ENCODE measurements at regions not wholly inside any gene's neighbourhood (a gene's known extent, or its start where the extent isn't known, plus 50 kb on each side); places are given as distances from the start of the nearest gene placed in this dataset.

DNA sequence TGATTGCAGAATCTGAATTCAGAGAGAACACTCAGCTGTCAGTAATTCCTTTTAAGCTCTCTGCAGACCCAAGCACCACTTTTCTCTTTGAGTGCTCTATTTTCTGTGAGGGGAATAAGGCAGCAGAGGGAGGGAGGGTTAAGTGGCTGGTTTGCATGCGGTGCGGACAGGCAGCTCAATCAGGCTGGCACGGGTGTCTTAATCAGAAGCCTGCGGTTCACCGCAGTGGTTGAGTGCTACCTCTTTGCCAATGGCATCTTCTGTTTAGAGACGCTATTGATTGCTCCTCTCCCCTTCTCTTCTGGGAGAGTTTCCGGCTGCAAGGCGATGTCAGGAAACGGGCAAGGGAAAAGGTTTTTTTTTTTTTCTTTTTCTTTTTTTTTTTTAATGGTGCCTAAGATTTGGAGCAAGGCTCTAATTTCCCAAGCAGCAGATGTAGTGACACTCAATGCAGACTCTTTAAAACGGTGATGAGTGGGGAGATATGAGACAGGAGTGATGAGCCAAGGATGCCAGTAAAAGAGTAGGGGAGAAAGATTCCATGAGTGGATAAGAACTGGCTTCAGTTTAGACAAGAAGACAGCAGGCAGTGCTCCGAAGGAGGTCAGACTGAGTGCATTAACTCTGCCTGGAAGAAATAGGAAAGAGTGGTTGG is 533.7 kb upstream of the SEL1L start:
- no peak for DNase-seq

DNA sequence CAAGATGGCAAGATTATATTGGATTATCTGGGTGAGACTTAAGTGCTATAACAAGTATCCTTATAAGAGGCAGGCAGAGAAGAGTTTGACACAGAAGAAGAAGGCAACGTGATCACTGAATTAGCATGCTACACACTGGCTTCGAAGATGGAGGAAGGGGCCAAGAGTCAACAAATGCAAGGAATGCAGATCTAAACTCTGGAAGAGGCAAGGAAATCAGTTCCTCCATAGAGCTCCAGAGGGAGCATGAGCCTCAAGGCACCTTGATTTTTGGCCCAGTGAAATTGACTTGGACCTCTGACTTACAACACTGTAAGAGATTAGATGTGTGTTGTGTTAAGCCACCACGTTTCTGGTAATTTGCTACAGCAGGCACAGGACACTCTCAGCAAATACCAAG is 536.4 kb upstream of the SEL1L start:
- no peak for DNase-seq

DNA sequence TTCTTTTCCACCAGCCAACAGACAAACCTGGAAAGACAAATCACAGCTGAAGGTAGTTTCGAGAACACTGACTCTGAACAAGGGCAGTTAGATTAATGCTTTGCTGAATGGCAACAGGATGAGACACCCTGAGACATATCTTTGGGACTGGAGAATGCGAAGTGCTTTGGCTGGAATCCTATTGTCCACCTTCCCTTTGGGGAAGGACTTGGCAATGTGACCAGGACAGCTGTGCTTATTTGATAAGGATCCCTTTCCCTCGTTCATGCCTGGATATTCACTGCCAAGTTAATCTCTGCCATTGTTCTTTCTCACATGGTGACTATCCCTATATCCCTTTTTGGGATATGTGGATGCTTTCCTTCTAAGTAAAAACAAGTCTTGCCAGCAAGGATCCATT is 537.1 kb upstream of the SEL1L start:
- no peak for DNase-seq

DNA sequence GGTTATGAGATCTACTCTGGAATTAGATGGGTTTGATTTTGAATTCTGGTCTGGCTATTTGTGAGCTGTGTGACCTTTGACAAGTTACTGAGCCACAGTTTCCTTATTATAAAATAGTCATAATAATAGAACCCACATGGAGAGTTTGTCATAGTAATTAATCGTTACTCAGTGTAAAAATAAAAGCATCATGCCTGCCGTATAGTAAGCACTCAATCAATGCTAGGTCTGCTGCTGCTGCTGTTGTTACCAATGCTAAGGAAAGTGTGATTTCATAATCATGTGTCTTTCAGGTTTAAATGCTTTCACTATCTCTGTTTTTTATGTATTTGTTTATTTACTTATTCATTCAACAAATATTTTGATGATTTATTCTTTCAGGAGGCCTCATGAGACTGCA is 539.9 kb upstream of the SEL1L start:
- no peak for DNase-seq

DNA sequence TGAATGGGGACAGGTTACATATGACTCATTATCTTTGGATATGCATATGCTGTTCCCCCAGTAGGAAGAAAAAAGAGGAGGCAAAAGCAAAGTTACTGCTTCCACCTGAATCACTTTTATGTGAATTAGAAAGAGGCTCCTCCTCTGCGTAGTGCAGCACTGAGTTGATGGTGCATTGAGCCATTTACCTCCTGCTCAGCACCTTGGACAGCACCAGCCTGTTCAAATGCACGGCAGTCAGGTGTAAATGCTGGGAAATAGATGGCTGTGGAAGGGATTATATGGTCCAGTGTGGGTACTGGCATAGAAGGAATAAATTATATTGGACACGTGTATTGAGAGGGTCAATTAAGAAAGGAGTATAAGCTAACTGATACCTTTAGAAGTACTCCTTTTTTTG is 541.9 kb upstream of the SEL1L start:
- DNase-seq, result no peak

DNA sequence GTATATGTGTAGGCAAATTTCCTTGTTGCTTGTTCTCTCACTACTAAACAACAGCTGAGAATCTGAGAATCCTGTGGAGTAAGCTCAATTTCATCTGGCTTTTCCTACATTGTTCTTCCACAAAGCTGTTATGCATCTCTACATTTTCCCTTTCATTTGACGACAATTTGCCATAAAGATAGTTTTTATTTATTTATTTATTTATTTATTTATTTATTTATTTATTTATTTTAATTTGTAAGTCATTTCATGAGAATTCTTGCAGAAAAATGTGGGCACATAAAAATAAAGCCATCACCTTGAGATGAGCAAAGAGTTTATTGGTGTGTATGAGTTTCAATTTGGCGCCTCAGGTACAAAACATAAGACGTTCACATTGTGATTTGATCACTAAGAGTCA is 545.9 kb upstream of the SEL1L start:
- no peak for DNase-seq

DNA sequence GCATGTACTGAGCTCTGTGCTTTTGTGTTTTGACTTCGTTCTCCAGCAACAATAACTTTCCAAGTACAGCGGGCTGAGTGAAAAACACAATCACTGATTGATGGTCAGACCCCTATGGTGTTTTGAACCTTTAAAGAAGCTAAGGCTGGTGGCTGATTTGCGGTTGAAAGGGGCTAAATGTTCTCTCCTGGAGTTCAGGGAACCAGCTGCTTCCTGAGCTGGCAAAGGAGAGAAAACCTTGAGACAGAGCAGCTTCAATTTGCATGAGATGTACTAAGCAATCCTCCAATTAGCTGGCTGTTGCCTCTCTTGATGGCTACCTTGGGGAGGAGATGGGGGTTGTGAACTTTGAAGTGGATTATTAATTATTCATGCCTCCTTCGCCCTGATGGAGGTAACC is 546.7 kb upstream of the SEL1L start:
- no peak for DNase-seq

DNA sequence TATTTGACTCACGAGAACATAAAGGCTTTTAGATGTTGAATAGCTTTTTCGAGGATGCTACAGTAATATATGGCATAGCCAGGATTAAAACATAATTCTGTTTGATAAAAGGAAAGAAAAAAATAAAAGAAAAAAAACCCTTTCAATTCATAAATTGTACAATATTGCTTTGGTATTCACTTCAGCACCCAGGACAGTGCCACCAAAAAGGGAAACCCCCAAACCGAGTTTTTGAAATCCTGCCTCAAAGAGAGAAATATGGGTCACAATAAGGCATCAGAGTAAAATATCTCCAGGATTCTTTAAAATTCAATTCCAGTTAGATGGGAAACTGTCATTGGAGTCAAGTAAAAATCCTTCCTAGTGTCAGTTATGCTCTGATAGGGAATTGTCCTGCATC is 551.2 kb upstream of the SEL1L start:
- DNase-seq, result no peak

DNA sequence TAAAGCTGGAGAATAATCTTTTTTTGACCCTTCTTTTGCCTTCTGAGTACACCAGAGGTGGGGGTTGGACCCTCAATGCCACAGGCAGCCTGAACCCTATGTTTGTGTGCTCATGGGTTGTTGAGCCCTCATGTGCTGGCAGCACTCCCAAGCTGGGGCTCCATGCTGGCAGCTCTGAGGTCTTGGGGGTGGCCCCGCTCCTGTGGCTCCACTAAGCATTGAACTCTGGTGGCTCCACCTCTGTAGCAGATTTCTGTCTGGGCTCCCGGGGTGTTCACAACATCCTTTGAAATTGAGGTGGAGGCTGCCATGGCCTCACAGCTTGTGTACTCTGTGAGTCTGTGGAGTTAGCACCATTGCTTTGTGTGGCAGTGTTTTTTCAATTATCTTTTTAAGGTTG is 557.4 kb upstream of the SEL1L start:
- no peak for DNase-seq

DNA sequence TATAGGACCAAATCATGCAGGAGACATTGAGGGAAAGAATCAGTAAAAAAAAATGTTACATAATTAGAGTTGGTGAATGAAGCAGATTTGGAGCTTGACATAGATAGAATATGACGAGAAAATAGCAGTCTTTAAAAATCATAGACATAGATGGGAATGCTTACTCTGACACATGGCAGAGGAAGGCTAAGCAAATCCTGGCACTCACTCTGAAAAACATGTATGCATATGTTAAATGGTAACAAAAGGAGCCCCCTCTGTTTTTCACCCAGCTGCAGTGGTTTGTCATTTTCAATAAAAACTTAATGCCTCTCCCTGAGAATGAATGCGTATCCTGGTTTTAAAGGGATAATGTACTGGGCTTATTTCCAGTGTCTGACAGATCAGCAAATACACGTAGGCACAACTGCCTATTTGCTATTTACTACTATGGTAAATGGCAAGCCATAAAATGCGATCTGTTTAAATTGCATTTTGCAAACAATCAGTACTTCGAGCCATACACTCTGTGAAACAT is 561.2 kb upstream of the SEL1L start:
- DNase-seq, result no peak

DNA sequence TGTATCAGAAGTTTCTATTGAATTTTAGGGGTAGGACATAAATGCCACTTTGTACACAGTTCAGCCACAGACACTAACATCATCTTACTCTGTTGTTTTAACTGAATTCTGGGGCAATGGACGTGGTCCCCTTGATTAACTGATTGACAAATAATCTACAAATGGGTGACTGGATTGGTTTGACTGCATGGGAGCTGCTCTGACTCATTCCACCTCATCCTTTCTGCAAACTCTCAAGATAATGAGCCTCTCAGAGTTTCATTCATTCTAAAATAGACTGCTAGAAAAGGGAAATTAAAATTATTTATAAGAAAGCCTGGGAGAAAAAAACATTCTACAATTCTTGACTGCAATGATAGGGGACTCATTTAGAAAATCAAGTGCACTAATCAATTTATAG is 570.4 kb upstream of the SEL1L start:
- no peak for DNase-seq

DNA sequence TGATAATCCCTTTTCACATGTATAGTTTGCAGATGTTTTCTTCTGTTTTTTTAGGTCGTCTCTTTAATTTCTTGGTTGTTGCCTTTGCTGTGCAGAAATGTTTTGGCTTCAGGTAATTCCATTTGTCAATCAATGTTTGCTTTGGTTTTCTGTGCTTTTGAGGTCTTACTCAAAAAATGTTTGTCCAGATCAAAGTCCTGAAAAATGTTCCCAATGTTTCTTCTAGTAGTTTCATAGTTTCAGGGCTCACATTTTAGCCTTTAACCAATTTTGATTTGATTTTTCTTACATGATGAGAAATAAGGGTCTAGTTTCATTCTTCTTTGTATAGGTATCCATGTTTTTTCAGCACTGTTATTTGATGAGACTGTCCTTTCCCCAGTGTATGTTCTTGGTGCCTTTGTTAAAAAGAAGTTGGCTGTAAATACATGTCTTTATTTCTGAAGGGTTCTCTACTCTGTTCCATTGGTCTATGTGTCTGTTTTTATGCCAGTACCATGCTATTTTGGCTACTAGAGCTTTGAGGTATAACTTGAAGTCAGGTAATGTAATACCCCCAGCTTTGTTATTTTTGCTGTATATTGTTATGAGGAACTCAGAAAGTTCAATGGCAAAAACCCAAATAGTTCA is 578.7 kb upstream of the SEL1L start:
- no peak for DNase-seq

DNA sequence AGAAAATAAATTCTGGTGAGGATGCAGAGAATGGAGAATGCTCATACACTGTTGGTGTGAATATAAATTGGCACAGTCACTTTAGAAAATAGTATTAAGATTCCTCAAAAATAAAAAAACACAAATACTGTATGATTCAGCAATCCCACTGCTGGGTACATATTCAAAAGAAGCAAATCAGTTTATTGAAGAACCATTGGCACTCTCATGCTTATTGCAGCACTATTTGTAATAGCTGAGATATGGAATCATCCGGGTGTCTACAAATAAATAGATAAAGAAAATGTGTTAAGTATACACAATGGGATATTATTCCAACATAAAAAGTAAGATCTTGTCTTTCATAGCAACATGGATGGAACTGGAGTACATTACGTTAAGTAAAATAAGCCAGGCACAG is 579.4 kb upstream of the SEL1L start:
- no peak for DNase-seq

DNA sequence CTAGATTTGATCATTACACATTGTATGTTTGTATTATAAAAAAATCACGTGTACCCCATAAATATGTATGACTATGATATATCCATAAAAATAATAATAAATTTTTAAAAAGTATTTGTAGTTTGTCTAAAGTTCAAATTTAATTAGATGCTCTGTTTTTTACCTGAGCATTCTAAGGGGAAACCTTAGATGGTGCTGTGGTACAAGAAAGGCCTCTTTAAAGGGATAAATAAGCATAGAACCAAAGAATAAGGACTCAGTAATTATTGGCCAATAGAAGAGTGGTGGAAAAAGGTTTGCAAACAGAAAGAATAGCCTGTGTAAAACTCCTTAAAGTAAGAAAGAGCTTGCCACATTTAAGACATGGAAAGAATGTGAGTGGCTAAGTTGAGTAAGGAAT is 580.1 kb upstream of the SEL1L start:
- DNase-seq, result no peak

DNA sequence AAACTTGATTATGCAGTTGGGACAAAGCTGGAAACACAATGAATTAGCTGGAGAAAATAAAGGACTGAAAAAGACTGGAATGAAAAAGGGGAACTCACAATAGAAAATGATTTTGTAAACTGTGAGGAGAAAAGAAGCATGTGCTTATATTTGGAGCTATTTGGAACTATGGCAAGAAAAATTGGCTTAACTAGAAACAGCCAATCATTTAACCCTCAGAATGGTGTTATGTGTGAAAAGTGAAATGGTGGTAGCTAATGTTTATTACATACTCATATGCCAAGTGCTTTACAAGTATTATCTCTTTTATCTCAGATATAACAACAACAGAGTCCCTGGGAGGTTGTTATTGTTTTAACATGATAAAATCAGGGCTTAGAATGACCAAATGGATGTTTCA is 583.1 kb upstream of the SEL1L start:
- no peak for DNase-seq

DNA sequence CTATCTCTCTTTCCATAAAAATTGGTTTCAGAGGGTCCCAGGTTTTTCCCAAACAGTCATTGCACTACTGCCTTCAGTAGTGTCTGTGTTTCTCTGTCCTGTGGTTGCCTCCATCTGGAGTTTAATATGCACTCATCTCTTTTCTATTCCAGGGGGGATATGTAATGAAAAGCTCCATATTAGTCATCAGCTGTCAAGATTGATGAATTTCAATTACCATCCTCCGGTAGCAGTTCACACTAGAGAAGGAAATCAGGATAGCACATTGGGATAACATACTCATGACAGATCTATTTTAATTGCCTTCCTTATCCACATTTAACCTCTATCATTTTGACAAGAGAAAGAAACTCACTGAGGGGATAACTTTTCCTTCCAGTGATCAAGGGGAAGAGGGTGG is 589.0 kb upstream of the SEL1L start:
- DNase-seq, result no peak

DNA sequence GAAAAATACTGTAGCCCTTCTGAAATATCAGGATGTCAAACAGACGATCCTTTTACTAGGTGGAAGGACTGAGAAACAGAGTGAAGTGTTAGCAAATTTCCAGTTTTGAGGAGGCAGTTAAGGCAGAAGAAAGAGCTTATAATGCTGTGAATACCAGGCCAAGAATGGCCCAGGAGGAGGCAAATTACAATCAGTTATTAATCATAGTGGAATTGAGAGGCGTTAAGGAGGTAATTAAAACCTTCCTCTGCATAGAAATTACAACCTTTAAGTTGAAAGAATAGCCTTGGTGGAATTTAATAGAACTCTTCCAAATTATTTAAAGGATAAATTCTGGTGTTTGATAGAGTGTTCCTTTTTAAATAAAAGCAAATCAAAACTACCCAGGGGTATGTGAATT is 590.9 kb upstream of the SEL1L start:
- no peak for DNase-seq

DNA sequence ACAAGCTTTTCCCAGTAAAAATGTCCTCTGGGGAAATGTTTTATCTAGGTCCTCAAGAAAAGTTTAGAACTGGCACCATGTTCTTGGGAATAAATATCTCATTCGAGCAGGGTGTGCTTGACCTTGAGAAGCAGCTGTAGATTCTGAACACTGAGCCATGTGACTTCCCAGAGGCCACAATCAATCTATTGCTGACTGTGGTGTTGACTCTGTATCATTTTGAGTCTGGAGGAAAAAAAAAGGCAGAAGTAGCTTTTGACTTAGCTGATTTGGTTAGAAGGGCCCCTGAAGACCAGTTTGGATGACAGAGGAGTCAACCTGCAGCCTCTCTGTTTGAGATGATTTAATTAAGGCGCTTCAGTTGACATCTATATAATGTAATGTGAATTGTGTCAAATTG is 592.4 kb upstream of the SEL1L start:
- no peak for DNase-seq

DNA sequence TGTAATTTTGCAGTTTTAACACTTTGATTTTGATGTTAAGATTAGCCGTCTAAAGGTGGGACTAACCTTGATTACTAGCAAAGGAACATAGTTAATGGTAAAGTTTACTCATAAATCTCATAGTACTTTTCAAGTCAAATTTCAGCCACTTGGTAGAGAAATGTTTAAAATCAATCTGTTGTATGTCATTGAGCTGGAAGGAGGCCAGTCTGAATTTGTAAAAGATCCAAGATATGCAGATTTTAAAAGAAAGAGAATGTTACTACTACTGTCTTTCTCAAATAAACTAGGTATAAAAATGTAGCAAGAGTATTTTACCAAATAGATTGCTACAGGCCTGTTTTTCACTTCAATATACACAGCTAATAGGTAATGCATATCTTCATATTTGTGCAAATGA is 600.8 kb upstream of the SEL1L start:
- no peak for DNase-seq

DNA sequence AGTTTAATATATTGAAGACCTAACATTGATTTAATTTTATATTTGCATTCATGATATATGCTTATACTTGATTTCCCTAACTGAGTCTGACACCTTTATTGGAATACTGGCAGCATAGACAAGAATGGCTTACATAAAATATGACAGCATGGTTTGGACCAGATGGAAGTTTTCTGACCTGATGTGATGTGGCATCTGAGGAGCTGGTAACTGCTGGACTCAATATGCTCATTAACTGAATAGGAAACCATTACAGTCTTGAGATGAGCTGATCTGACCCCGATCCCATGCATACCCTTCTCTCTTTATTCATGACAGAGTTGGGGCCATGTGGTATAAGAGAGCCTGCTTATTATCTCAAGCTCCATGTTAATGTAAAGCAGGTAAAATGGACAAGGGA is 604.8 kb upstream of the SEL1L start:
- DNase-seq, result no peak

DNA sequence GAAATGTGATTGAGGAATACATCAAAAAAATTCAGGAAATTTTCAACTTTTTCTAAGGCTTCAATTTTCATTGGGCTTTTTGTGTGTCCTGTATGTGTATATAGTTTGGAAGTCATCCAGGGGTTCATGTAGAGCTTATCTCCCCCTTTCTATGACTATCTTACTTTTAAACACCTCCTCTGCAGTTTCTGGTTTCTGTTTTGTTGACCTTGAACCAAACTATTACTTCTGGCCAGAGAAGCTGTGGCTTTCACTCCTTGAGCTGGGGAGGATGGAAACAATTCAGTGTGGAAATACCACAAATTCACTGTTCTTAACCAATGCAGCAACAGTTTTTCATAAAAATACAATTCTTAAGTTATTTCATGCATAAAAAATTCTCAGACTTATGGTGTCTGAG is 613.2 kb upstream of the SEL1L start:
- no peak for DNase-seq

DNA sequence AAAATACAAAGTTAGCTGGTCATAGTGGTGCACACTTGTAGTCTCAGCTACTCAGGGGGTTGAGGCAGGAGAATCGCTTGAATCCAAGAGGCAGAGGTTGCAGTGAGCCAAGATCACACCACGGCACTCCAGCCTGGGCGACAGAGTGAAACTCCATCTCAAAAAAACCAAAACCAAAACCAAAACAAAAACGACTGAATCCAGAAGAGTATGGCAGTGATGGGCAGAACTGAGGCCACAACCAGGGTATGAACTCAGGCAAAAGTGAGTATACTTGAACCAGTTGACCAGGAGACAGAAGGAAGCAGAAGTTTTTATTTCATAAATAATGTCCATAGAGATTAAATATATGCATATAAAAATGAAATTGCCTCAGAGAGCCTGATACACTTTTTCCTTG is 620.0 kb upstream of the SEL1L start:
- DNase-seq, result no peak

DNA sequence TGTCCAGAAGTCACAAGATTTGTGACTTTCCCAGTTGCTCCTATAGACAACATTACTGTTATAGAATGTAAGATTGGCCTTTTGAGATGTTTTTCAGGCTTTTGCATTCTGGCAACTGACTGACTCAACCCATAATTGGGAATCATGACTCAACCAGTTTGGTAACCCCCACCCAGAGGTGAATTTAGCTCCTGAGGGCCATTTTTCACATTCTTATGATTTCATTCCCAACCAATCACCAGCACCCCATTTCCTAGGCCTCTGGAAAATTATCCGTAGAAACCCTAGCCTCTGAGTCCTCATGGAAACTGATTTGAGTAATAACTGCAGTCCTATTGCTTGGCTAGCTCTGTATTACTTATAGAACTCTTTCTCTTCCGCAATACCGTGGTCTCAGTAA is 626.0 kb upstream of the SEL1L start:
- DNase-seq, result no peak

DNA sequence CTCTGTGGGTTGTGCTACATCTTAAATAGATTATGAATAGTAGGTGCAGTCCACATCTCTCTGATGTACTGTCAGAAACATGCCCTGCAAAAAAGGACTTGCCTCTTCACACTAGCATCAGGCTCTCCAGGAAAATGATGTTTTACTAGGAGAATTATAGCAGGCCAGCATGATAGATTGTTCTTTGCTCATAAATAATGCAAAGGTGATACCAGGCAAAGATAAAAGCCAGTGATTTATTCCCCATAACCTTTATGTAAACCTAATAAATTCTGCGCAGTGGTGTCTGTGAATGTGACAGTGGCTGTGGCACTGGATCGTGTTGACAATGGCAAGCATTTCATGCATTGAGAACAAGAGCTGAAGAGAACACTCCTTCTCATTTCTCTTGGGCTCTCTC is 646.5 kb upstream of the SEL1L start:
- DNase-seq, result no peak

DNA sequence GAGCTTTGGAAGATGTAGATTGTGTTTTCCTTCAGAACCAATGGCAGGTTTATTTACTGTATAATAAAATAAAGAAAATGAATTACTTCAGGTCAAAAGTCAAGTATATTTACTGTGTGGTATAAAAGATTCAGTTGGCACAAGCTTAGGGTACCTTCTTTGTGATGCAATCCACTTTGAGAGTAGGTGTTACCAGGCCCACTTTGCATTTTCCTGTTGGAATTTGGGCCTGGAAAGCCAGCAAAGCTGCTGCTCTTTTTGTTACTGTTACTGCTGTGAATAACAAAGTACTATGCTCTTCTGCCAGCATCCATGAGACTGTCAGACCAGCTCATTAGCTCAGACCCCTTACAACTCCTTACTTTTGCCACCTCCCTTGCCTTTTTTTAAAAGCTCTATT is 649.0 kb upstream of the SEL1L start:
- DNase-seq, result no peak

All from SW 1271 (cell line).